Stimulated activated naive CD8-positive, alpha-beta T cell treated with anti-CD3 and anti-CD28 coated beads, Interleukin-15, Interleukin-2, amounts not matched to agents 100 U/mL and 50 U/mL, for 24 hours (primary cell): ENCODE measurements at regions not wholly inside any gene's neighbourhood (a gene's known extent, or its start where the extent isn't known, plus 50 kb on each side); places are given as distances from the start of the nearest gene placed in this dataset.
"Not testable (repeated sequence)": the region's sequence is repeated elsewhere in the genome, so short reads cannot be mapped to it uniquely, and the experiment has no call there.

Experiments
- ATAC-seq: fragments of 150-1000 bp; cut with Tn5 transposase; one replicate; pipeline ENCODE4 v1.10.0; 2021
- DNase-seq: peaks from one replicate; pipeline ENCODE4 v3.0.0; 2021

GRCh38 chr11:22920939-22921565 is 60.8 kb upstream of the CCDC179 start:
- ATAC-seq, result peak; percentile 61
- peak; percentile 4 for DNase-seq

GRCh38 chr11:22922672-22923071 is 62.4 kb upstream of the CCDC179 start:
- no peak for DNase-seq
- ATAC-seq, result no peak

- DNase-seq, result no peak
- ATAC-seq, result no peak
These were observed 63.3 kb upstream of the CCDC179 start for GRCh38 chr11:22923561-22923960.

- ATAC-seq, result no peak
- no peak for DNase-seq
These were observed 66.1 kb upstream of the CCDC179 start for GRCh38 chr11:22926341-22926740.

GRCh38 chr11:22927793-22928192 is 67.5 kb upstream of the CCDC179 start:
- ATAC-seq, result no peak
- DNase-seq, result no peak

- no peak for DNase-seq
These were observed 68.1 kb upstream of the CCDC179 start for GRCh38 chr11:22928207-22928917.

GRCh38 chr11:22930816-22931594 is 70.7 kb upstream of the CCDC179 start:
- ATAC-seq (no peak), DNase-seq (no peak)

More at GRCh38 chr11:22928207-22928917, 68.1 kb upstream of the CCDC179 start:
- no peak for ATAC-seq

GRCh38 chr11:22938691-22939090 is 78.4 kb upstream of the CCDC179 start:
- ATAC-seq (no peak), DNase-seq (no peak)

GRCh38 chr11:22941544-22941943 is 81.3 kb upstream of the CCDC179 start:
- not testable (repeated sequence) for ATAC-seq, DNase-seq

GRCh38 chr11:22957786-22958185 is 97.5 kb upstream of the CCDC179 start:
- DNase-seq, result no peak
- ATAC-seq, result no peak

GRCh38 chr11:22974251-22974650 is 114.0 kb upstream of the CCDC179 start:
- DNase-seq, result no peak
- ATAC-seq, result no peak

- peak; percentile 49 for ATAC-seq
These were observed 115.9 kb upstream of the CCDC179 start for GRCh38 chr11:22976146-22976545.

GRCh38 chr11:22982903-22983302 is 122.6 kb upstream of the CCDC179 start:
- ATAC-seq (no peak), DNase-seq (no peak)

More at GRCh38 chr11:22976146-22976545, 115.9 kb upstream of the CCDC179 start:
- DNase-seq, result peak; percentile 8

- ATAC-seq, result no peak
These were observed 123.8 kb upstream of the CCDC179 start for GRCh38 chr11:22984045-22984444.

GRCh38 chr11:22989371-22989770 is 129.1 kb upstream of the CCDC179 start:
- no peak for DNase-seq
- no peak for ATAC-seq

More at GRCh38 chr11:22984045-22984444, 123.8 kb upstream of the CCDC179 start:
- no peak for DNase-seq

GRCh38 chr11:22991196-22991595 is 130.9 kb upstream of the CCDC179 start:
- no peak for ATAC-seq

GRCh38 chr11:23006730-23007129 is 146.5 kb upstream of the CCDC179 start:
- ATAC-seq (no peak), DNase-seq (no peak)

More at GRCh38 chr11:22991196-22991595, 130.9 kb upstream of the CCDC179 start:
- DNase-seq, result no peak

- ATAC-seq (no peak), DNase-seq (no peak)
These were observed 150.6 kb upstream of the CCDC179 start for GRCh38 chr11:23010790-23011335.

GRCh38 chr11:23012930-23013329 is 152.7 kb upstream of the CCDC179 start:
- DNase-seq (no peak), ATAC-seq (no peak)

GRCh38 chr11:23013509-23013908 is 153.2 kb upstream of the CCDC179 start:
- ATAC-seq (no peak), DNase-seq (no peak)

- no peak for ATAC-seq
- DNase-seq, result peak; percentile 9
These were observed 161.1 kb upstream of the CCDC179 start for GRCh38 chr11:23021287-23021863.

GRCh38 chr11:23022854-23023253 is 162.6 kb upstream of the CCDC179 start:
- ATAC-seq (no peak), DNase-seq (no peak)
